IMR-90 (cell line): ENCODE measurements at regions not wholly inside any gene's neighbourhood (a gene's known extent, or its start where the extent isn't known, plus 50 kb on each side); places are given as distances from the start of the nearest gene placed in this dataset.

Source experiments
- BHLHE40 ChIP-seq: fragments of 150-350 bp; IDR thresholded peaks from 2 replicates; pipeline ENCODE4 v1.6.1; 2016; ENCODE audit warnings: mild to moderate bottlenecking, low read depth, low read length
- CEBPB ChIP-seq: IDR thresholded peaks from 2 replicates; pipeline ENCODE4 v1.6.1; 2012; ENCODE audit warnings: low read depth, low read length, improper control_type of control experiment
- FOS ChIP-seq: fragments of 150-350 bp; IDR thresholded peaks from 2 replicates; pipeline ENCODE4 v1.6.1; 2016; ENCODE audit warnings: low read depth, low read length
- MXI1 ChIP-seq: IDR thresholded peaks from 2 replicates; pipeline ENCODE4 v1.6.1; 2012; ENCODE audit warnings: low read depth, mild to moderate bottlenecking, low read length, moderate library complexity, borderline replicate concordance
- POLR2A ChIP-seq: IDR thresholded peaks from 2 replicates; pipeline ENCODE4 v1.6.1; 2012; ENCODE audit warnings: mild to moderate bottlenecking, low read depth, low read length
- RAD21 ChIP-seq: IDR thresholded peaks from 2 replicates; pipeline ENCODE4 v1.6.1; 2012; ENCODE audit warnings: low read length, improper control_type of control experiment
- RCOR1 ChIP-seq: IDR thresholded peaks from 2 replicates; pipeline ENCODE4 v1.6.1; 2012; ENCODE audit warnings: mild to moderate bottlenecking, low read length, improper control_type of control experiment; ENCODE audit not compliant: insufficient replicate concordance
- RFX5 ChIP-seq: IDR thresholded peaks from 2 replicates; pipeline ENCODE4 v1.8.0; 2012; ENCODE audit warnings: low read depth, mild to moderate bottlenecking, low read length, moderate library complexity
- SMC3 ChIP-seq: fragments of 150-350 bp; IDR thresholded peaks from 2 replicates; pipeline ENCODE4 v1.6.1; 2016; ENCODE audit warnings: low read depth, mild to moderate bottlenecking, antibody characterized with exemption, low read length, moderate library complexity
- TF ChIP-seq, protein P1 (sequence below): conservative IDR thresholded peaks from 2 replicates; pipeline ENCODE4 v1.5.1; 2012; ENCODE audit warnings: mild to moderate bottlenecking, low read depth, low read length, improper control_type of control experiment
- TF ChIP-seq, protein P2 (sequence below): fragments of 150-350 bp; IDR thresholded peaks from 2 replicates; pipeline ENCODE4 v1.6.1; 2017; ENCODE audit warnings: mild to moderate bottlenecking, antibody characterized with exemption, low read length, low read depth

DNA sequence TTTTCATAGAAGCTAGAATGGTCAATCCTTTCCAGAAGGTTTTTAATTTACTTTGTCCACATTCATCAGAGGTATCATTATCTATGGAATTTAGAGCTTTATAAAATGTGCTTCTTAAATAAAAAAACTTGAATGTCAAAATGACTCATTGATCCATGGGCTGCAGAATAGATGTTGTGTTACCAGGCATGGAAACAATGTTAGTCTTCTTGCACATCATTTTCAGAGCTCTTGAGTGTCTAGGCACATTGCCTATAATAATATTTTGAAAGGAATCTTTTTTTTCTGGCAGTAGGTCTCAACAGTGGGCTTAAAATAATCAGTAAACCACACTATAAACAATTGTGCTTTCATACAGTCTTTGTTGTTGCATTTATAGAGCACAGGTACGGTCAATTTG lies 200.3 kb downstream of the FAT4 start:
- TF ChIP-seq CEBPB (no peak), RCOR1 (no peak), FOS (no peak), POLR2A (no peak), RAD21 (no peak), BHLHE40 (no peak), SMC3 (no peak), RFX5 (no peak), MXI1 (no peak)
- TF ChIP-seq, protein P1, sequence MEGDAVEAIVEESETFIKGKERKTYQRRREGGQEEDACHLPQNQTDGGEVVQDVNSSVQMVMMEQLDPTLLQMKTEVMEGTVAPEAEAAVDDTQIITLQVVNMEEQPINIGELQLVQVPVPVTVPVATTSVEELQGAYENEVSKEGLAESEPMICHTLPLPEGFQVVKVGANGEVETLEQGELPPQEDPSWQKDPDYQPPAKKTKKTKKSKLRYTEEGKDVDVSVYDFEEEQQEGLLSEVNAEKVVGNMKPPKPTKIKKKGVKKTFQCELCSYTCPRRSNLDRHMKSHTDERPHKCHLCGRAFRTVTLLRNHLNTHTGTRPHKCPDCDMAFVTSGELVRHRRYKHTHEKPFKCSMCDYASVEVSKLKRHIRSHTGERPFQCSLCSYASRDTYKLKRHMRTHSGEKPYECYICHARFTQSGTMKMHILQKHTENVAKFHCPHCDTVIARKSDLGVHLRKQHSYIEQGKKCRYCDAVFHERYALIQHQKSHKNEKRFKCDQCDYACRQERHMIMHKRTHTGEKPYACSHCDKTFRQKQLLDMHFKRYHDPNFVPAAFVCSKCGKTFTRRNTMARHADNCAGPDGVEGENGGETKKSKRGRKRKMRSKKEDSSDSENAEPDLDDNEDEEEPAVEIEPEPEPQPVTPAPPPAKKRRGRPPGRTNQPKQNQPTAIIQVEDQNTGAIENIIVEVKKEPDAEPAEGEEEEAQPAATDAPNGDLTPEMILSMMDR, result no peak
- TF ChIP-seq, protein P2, sequence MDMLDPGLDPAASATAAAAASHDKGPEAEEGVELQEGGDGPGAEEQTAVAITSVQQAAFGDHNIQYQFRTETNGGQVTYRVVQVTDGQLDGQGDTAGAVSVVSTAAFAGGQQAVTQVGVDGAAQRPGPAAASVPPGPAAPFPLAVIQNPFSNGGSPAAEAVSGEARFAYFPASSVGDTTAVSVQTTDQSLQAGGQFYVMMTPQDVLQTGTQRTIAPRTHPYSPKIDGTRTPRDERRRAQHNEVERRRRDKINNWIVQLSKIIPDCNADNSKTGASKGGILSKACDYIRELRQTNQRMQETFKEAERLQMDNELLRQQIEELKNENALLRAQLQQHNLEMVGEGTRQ, result no peak
